ENCODE measurements at regions not wholly inside any gene's neighbourhood (a gene's known extent, or its start where the extent isn't known, plus 50 kb on each side); places are given as distances from the start of the nearest gene placed in this dataset.

- H3K79me2 ChIP-seq (ENCODE audit: insufficient read depth, low read length), result no peaks in the 10 kb centered on the region
- H3F3A ChIP-seq (ENCODE audit: low read depth), result no peaks in the 10 kb centered on the region
- H4K20me1 ChIP-seq (ENCODE audit: insufficient read depth, low read length, poor library complexity, severe bottlenecking), result no peaks in the 10 kb centered on the region
- H3K9me2 ChIP-seq (replicated peaks; ENCODE audit: low read depth, low read length), result no peaks in the 10 kb centered on the region
- no peak overlapping the region for H3K4me2 ChIP-seq (ENCODE audit: low read depth, low read length, poor library complexity, severe bottlenecking)
- H2AFZ ChIP-seq (ENCODE audit: low read length), result no peak overlapping the region
- no peaks in the 10 kb centered on the region for H3K27me3 ChIP-seq (ENCODE audit: insufficient read depth, low read length, poor library complexity, severe bottlenecking)
- H3K36me3 ChIP-seq (ENCODE audit: insufficient read depth, low read length), result no peaks in the 10 kb centered on the region
- no peaks in the 10 kb centered on the region for H3K4me1 ChIP-seq (ENCODE audit: insufficient read depth, low read length, poor library complexity, severe bottlenecking)
- H3K9ac ChIP-seq (ENCODE audit: low read depth, low read length, poor library complexity, severe bottlenecking), result no peak overlapping the region
- TF ChIP-seq CTCF (conservative IDR thresholded peaks at IDR 0.05; ENCODE audit: low read length) (no peak), EZH2phosphoT487 (IDR thresholded peaks at IDR 0.05; ENCODE audit: borderline replicate concordance) (no peak)
- no peaks in the 10 kb centered on the region for H3K9me3 ChIP-seq (ENCODE audit: insufficient read depth, low read depth, low read length)
- no peak overlapping the region for H3K4me3 ChIP-seq (ENCODE audit: low read length, poor library complexity, severe bottlenecking)
Observed at GRCh38 chr6:23823421-23823820, 302.6 kb upstream of the NRSN1 start.

GRCh38 chr6:23826572-23826971, 299.4 kb upstream of the NRSN1 start:
- H3K9me3 ChIP-seq (ENCODE audit: insufficient read depth, low read depth, low read length), result no peaks in the 10 kb centered on the region
- H3F3A ChIP-seq (ENCODE audit: low read depth), result no peaks in the 10 kb centered on the region
- TF ChIP-seq EZH2phosphoT487 (IDR thresholded peaks at IDR 0.05; ENCODE audit: borderline replicate concordance) (no peak), CTCF (conservative IDR thresholded peaks at IDR 0.05; ENCODE audit: low read length) (no peak)
- no peaks in the 10 kb centered on the region for H3K4me1 ChIP-seq (ENCODE audit: insufficient read depth, low read length, poor library complexity, severe bottlenecking)
- no peaks in the 10 kb centered on the region for H3K27me3 ChIP-seq (ENCODE audit: insufficient read depth, low read length, poor library complexity, severe bottlenecking)
- no peak overlapping the region for H3K9ac ChIP-seq (ENCODE audit: low read depth, low read length, poor library complexity, severe bottlenecking)
- H2AFZ ChIP-seq (ENCODE audit: low read length), result no peak overlapping the region
- H3K79me2 ChIP-seq (ENCODE audit: insufficient read depth, low read length), result no peaks in the 10 kb centered on the region
- H3K36me3 ChIP-seq (ENCODE audit: insufficient read depth, low read length), result no peaks in the 10 kb centered on the region
- H4K20me1 ChIP-seq (ENCODE audit: insufficient read depth, low read length, poor library complexity, severe bottlenecking), result no peaks in the 10 kb centered on the region
- H3K4me2 ChIP-seq (ENCODE audit: low read depth, low read length, poor library complexity, severe bottlenecking), result no peak overlapping the region
- no peak overlapping the region for H3K4me3 ChIP-seq (ENCODE audit: low read length, poor library complexity, severe bottlenecking)
- no peaks in the 10 kb centered on the region for H3K9me2 ChIP-seq (replicated peaks; ENCODE audit: low read depth, low read length)

GRCh38 chr6:23828861-23829260, 297.2 kb upstream of the NRSN1 start:
- no peak overlapping the region for H2AFZ ChIP-seq (ENCODE audit: low read length)
- H3F3A ChIP-seq (ENCODE audit: low read depth), result no peaks in the 10 kb centered on the region
- no peaks in the 10 kb centered on the region for H4K20me1 ChIP-seq (ENCODE audit: insufficient read depth, low read length, poor library complexity, severe bottlenecking)
- H3K4me3 ChIP-seq (ENCODE audit: low read length, poor library complexity, severe bottlenecking), result no peak overlapping the region
- no peak overlapping the region for H3K4me2 ChIP-seq (ENCODE audit: low read depth, low read length, poor library complexity, severe bottlenecking)
- H3K9ac ChIP-seq (ENCODE audit: low read depth, low read length, poor library complexity, severe bottlenecking), result no peak overlapping the region
- no peaks in the 10 kb centered on the region for H3K79me2 ChIP-seq (ENCODE audit: insufficient read depth, low read length)
- H3K36me3 ChIP-seq (ENCODE audit: insufficient read depth, low read length), result no peaks in the 10 kb centered on the region
- no peaks in the 10 kb centered on the region for H3K9me2 ChIP-seq (replicated peaks; ENCODE audit: low read depth, low read length)
- H3K4me1 ChIP-seq (ENCODE audit: insufficient read depth, low read length, poor library complexity, severe bottlenecking), result no peaks in the 10 kb centered on the region
- TF ChIP-seq CTCF (conservative IDR thresholded peaks at IDR 0.05; ENCODE audit: low read length) (no peak), EZH2phosphoT487 (IDR thresholded peaks at IDR 0.05; ENCODE audit: borderline replicate concordance) (no peak)
- no peaks in the 10 kb centered on the region for H3K27me3 ChIP-seq (ENCODE audit: insufficient read depth, low read length, poor library complexity, severe bottlenecking)
- H3K9me3 ChIP-seq (ENCODE audit: insufficient read depth, low read depth, low read length), result no peaks in the 10 kb centered on the region

Measured in Loucy (cell line).